ENCODE measurements at regions not wholly inside any gene's neighbourhood (a gene's known extent, or its start where the extent isn't known, plus 50 kb on each side); places are given as distances from the start of the nearest gene placed in this dataset.

DNA sequence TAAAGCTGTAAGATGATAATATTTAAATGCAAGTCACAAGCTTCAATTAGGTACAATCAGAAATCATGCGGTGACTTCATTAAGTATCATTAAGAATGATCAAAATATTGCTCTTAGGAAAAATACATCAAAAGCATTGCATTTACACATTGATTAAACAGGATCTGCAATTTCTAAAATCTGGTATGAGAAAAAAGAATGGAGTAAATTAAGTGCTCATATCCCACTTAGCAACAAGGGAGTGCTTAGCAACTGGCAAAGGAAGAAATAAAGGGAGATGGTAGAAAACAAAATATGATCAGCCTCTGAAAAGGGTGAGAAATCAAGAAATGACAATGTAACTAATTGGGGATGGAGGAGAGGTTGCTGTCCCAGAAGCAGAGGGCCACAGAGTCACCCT lies 1918.2 kb upstream of the PIK3C3 start:
- Histone ChIP-seq H3K27ac (ENCODE audit: insufficient read depth in 1 of 2, low read depth in 1 of 2, low read length in 2 of 2, poor library complexity in 1 of 2, severe bottlenecking in 2 of 2) (no peak overlapping the region), H3K36me3 (ENCODE audit: control insufficient read depth in 4 of 4, insufficient read depth in 4 of 4, low read length in 3 of 4) (no peaks in the 10 kb centered on the region), H3K27me3 (replicated peaks in 2 of 5; ENCODE audit: control insufficient read depth in 4 of 5, insufficient read depth in 5 of 5, low read length in 4 of 5) (no peaks in the 10 kb centered on the region), H3K9me3 (ENCODE audit: control extremely low read depth in 1 of 5, control insufficient read depth in 4 of 5, insufficient read depth in 2 of 5, low read depth in 1 of 5, low read length in 4 of 5) (no peaks in the 10 kb centered on the region), H3K4me1 (ENCODE audit: control extremely low read depth in 1 of 4, control insufficient read depth in 4 of 4, insufficient read depth in 4 of 4, low read length in 3 of 4) (no peaks in the 10 kb centered on the region), H3K4me3 (ENCODE audit: control insufficient read depth in 1 of 7, extremely low read depth in 1 of 7, insufficient read depth in 4 of 7, low read depth in 2 of 7, low read length in 6 of 7) (no peak overlapping the region)
- CTCF ChIA-PET = no interaction called here
- POLR2A ChIA-PET = no interaction called here
- no peak for DNase-seq
- no CpG with 5 or more reads among the region's 1 CpG for WGBS (ENCODE audit: insufficient coverage)

- ChIA-PET CTCF (no interaction called here), POLR2A (no interaction called here)
- no peak overlapping the region for H3K4me3 ChIP-seq (ENCODE audit: control insufficient read depth in 1 of 7, extremely low read depth in 1 of 7, insufficient read depth in 4 of 7, low read depth in 2 of 7, low read length in 6 of 7)
- no peaks in the 10 kb centered on the region for H3K36me3 ChIP-seq (ENCODE audit: control insufficient read depth in 4 of 4, insufficient read depth in 4 of 4, low read length in 3 of 4)
- H3K27ac ChIP-seq (ENCODE audit: insufficient read depth in 1 of 2, low read depth in 1 of 2, low read length in 2 of 2, poor library complexity in 1 of 2, severe bottlenecking in 2 of 2) = no peak overlapping the region
- H3K4me1 ChIP-seq (ENCODE audit: control extremely low read depth in 1 of 4, control insufficient read depth in 4 of 4, insufficient read depth in 4 of 4, low read length in 3 of 4) = no peaks in the 10 kb centered on the region
- no peak for DNase-seq
- no CpG with 5 or more reads among the region's 1 CpG for WGBS (ENCODE audit: insufficient coverage)
- no peaks in the 10 kb centered on the region for H3K27me3 ChIP-seq (replicated peaks in 2 of 5; ENCODE audit: control insufficient read depth in 4 of 5, insufficient read depth in 5 of 5, low read length in 4 of 5)
- no peaks in the 10 kb centered on the region for H3K9me3 ChIP-seq (ENCODE audit: control extremely low read depth in 1 of 5, control insufficient read depth in 4 of 5, insufficient read depth in 2 of 5, low read depth in 1 of 5, low read length in 4 of 5)
Observed at GRCh38 chr18:40035966-40036365, 1919.1 kb upstream of the PIK3C3 start.

DNA sequence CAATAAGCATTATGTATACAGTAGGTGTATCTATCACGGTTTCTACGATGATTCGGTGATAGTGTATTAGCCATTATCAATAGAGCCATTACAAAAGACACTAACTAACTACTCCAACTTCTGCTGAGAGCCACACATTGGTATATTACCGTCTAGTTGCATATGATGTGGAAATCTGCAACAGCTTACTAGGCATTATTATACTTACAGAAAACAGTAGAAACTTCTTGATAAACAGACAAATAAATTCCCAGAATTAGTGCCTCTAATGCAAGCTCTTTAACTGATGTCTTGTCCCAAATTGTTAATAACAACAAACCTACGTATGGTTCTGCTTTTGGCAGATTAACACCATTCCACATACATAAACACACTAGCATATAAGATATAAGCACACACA lies 1923.0 kb upstream of the PIK3C3 start:
- no peaks in the 10 kb centered on the region for H3K4me1 ChIP-seq (ENCODE audit: control extremely low read depth in 1 of 4, control insufficient read depth in 4 of 4, insufficient read depth in 4 of 4, low read length in 3 of 4)
- H3K36me3 ChIP-seq (ENCODE audit: control insufficient read depth in 4 of 4, insufficient read depth in 4 of 4, low read length in 3 of 4) = no peaks in the 10 kb centered on the region
- ChIA-PET POLR2A (no interaction called here), CTCF (no interaction called here)
- no CpG with 5 or more reads among the region's 5 CpGs for WGBS (ENCODE audit: insufficient coverage)
- H3K27me3 ChIP-seq (replicated peaks in 2 of 5; ENCODE audit: control insufficient read depth in 4 of 5, insufficient read depth in 5 of 5, low read length in 4 of 5) = no peaks in the 10 kb centered on the region
- H3K9me3 ChIP-seq (ENCODE audit: control extremely low read depth in 1 of 5, control insufficient read depth in 4 of 5, insufficient read depth in 2 of 5, low read depth in 1 of 5, low read length in 4 of 5) = no peaks in the 10 kb centered on the region
- no peak overlapping the region for H3K27ac ChIP-seq (ENCODE audit: insufficient read depth in 1 of 2, low read depth in 1 of 2, low read length in 2 of 2, poor library complexity in 1 of 2, severe bottlenecking in 2 of 2)
- H3K4me3 ChIP-seq (ENCODE audit: control insufficient read depth in 1 of 7, extremely low read depth in 1 of 7, insufficient read depth in 4 of 7, low read depth in 2 of 7, low read length in 6 of 7) = no peak overlapping the region
- no peak for DNase-seq

GRCh38 chr18:40031435-40031834 lies 1923.6 kb upstream of the PIK3C3 start:
- POLR2A ChIA-PET = no interaction called here
- Histone ChIP-seq H3K27ac (ENCODE audit: insufficient read depth in 1 of 2, low read depth in 1 of 2, low read length in 2 of 2, poor library complexity in 1 of 2, severe bottlenecking in 2 of 2) (no peak overlapping the region), H3K36me3 (ENCODE audit: control insufficient read depth in 4 of 4, insufficient read depth in 4 of 4, low read length in 3 of 4) (no peaks in the 10 kb centered on the region), H3K27me3 (replicated peaks in 2 of 5; ENCODE audit: control insufficient read depth in 4 of 5, insufficient read depth in 5 of 5, low read length in 4 of 5) (no peaks in the 10 kb centered on the region), H3K4me3 (ENCODE audit: control insufficient read depth in 1 of 7, extremely low read depth in 1 of 7, insufficient read depth in 4 of 7, low read depth in 2 of 7, low read length in 6 of 7) (no peak overlapping the region), H3K4me1 (ENCODE audit: control extremely low read depth in 1 of 4, control insufficient read depth in 4 of 4, insufficient read depth in 4 of 4, low read length in 3 of 4) (no peaks in the 10 kb centered on the region), H3K9me3 (ENCODE audit: control extremely low read depth in 1 of 5, control insufficient read depth in 4 of 5, insufficient read depth in 2 of 5, low read depth in 1 of 5, low read length in 4 of 5) (no peaks in the 10 kb centered on the region)
- no CpG with 5 or more reads among the region's 1 CpG for WGBS (ENCODE audit: insufficient coverage)
- CTCF ChIA-PET = no interaction called here
- DNase-seq = no peak

DNA sequence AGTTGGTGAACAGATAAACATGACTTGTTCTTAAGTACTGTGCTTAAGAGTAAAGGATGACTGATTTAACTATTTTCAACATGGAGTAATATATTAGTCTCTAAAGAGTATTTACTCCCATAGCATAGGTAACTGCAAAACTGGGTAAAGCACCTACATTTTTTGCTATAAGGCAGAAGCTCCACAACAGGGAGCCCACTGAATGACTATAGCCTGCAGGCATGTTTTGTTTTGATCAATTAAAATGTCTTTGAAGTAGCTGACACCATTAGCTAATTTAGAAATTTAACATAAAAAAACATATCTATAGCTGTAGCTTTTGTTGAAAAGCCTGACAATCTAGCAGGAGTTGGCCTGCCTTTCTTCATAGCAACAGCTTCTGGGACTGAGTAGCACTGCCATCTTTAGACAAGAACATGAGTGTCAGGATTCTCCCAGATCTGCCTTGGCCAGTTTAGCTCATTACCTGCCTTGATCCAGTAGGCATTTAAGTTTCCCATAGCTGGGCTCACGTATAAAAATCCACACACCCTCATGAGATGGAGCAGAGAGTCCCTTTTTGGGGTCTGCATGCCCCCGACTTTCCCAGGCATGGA lies 1935.1 kb upstream of the PIK3C3 start:
- Histone ChIP-seq H3K9me3 (ENCODE audit: control extremely low read depth in 1 of 5, control insufficient read depth in 4 of 5, insufficient read depth in 2 of 5, low read depth in 1 of 5, low read length in 4 of 5) (no peaks in the 10 kb centered on the region), H3K4me3 (ENCODE audit: control insufficient read depth in 1 of 7, extremely low read depth in 1 of 7, insufficient read depth in 4 of 7, low read depth in 2 of 7, low read length in 6 of 7) (no peak overlapping the region), H3K27ac (ENCODE audit: insufficient read depth in 1 of 2, low read depth in 1 of 2, low read length in 2 of 2, poor library complexity in 1 of 2, severe bottlenecking in 2 of 2) (no peak overlapping the region), H3K27me3 (replicated peaks in 2 of 5; ENCODE audit: control insufficient read depth in 4 of 5, insufficient read depth in 5 of 5, low read length in 4 of 5) (no peaks in the 10 kb centered on the region), H3K4me1 (ENCODE audit: control extremely low read depth in 1 of 4, control insufficient read depth in 4 of 4, insufficient read depth in 4 of 4, low read length in 3 of 4) (no peaks in the 10 kb centered on the region), H3K36me3 (ENCODE audit: control insufficient read depth in 4 of 4, insufficient read depth in 4 of 4, low read length in 3 of 4) (no peaks in the 10 kb centered on the region)
- ChIA-PET CTCF (no interaction called here), POLR2A (no interaction called here)
- 90% methylated on average over 2 of the region's 2 CpGs for WGBS (ENCODE audit: insufficient coverage)
- DNase-seq = no peak

DNA sequence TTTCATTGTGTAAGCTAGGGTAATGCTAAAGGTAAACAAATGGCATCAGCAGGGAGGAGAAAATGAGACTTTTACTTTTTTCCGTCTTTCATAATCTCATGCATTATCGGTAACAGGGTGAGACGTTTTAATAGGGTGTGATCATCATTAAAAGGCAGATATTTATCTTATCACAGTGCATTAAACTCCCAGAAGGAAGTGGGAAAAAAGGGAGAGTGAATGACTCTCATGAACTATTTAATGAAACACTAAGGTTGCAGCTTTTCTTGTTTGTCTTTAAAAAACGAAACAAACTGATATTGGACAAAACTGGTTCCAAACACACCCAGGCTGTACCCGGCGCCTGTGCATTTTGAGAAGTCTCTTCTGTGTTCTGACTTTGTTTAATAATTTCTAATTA lies 1936.8 kb upstream of the PIK3C3 start:
- no CpG with 5 or more reads among the region's 6 CpGs for WGBS (ENCODE audit: insufficient coverage)
- Histone ChIP-seq H3K36me3 (ENCODE audit: control insufficient read depth in 4 of 4, insufficient read depth in 4 of 4, low read length in 3 of 4) (no peaks in the 10 kb centered on the region), H3K4me3 (ENCODE audit: control insufficient read depth in 1 of 7, extremely low read depth in 1 of 7, insufficient read depth in 4 of 7, low read depth in 2 of 7, low read length in 6 of 7) (no peak overlapping the region), H3K9me3 (ENCODE audit: control extremely low read depth in 1 of 5, control insufficient read depth in 4 of 5, insufficient read depth in 2 of 5, low read depth in 1 of 5, low read length in 4 of 5) (no peaks in the 10 kb centered on the region), H3K27ac (ENCODE audit: insufficient read depth in 1 of 2, low read depth in 1 of 2, low read length in 2 of 2, poor library complexity in 1 of 2, severe bottlenecking in 2 of 2) (no peak overlapping the region), H3K27me3 (replicated peaks in 2 of 5; ENCODE audit: control insufficient read depth in 4 of 5, insufficient read depth in 5 of 5, low read length in 4 of 5) (no peaks in the 10 kb centered on the region), H3K4me1 (ENCODE audit: control extremely low read depth in 1 of 4, control insufficient read depth in 4 of 4, insufficient read depth in 4 of 4, low read length in 3 of 4) (no peaks in the 10 kb centered on the region)
- ChIA-PET POLR2A (no interaction called here), CTCF (no interaction called here)
- DNase-seq = no peak

DNA sequence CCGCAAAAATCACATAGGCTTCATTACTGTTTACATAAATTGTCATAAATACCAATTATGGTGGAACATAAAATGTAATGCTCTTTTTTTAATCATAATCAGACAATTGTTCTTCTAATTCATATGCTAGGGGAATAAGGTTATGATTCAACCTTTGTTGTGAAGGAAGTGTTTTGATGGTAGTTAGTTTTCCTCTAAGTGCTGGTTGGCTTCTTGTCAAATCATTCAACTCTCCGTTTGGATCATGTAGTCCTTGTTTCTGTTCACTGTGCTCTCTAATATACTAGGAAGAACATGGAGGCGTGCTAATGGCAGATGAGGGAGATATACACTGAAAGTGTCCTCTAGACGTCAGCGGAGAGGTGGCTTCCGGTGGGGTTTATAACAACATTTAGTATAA lies 1938.0 kb upstream of the PIK3C3 start:
- Histone ChIP-seq H3K36me3 (ENCODE audit: control insufficient read depth in 4 of 4, insufficient read depth in 4 of 4, low read length in 3 of 4) (no peaks in the 10 kb centered on the region), H3K27ac (ENCODE audit: insufficient read depth in 1 of 2, low read depth in 1 of 2, low read length in 2 of 2, poor library complexity in 1 of 2, severe bottlenecking in 2 of 2) (no peak overlapping the region), H3K9me3 (ENCODE audit: control extremely low read depth in 1 of 5, control insufficient read depth in 4 of 5, insufficient read depth in 2 of 5, low read depth in 1 of 5, low read length in 4 of 5) (no peaks in the 10 kb centered on the region), H3K4me3 (ENCODE audit: control insufficient read depth in 1 of 7, extremely low read depth in 1 of 7, insufficient read depth in 4 of 7, low read depth in 2 of 7, low read length in 6 of 7) (no peak overlapping the region), H3K27me3 (replicated peaks in 2 of 5; ENCODE audit: control insufficient read depth in 4 of 5, insufficient read depth in 5 of 5, low read length in 4 of 5) (no peaks in the 10 kb centered on the region), H3K4me1 (ENCODE audit: control extremely low read depth in 1 of 4, control insufficient read depth in 4 of 4, insufficient read depth in 4 of 4, low read length in 3 of 4) (no peaks in the 10 kb centered on the region)
- no peak for DNase-seq
- ChIA-PET POLR2A (no interaction called here), CTCF (no interaction called here)
- WGBS (ENCODE audit: insufficient coverage) = 75% methylated on average over 4 of the region's 6 CpGs
